ENCODE measurements at regions not wholly inside any gene's neighbourhood (a gene's known extent, or its start where the extent isn't known, plus 50 kb on each side); places are given as distances from the start of the nearest gene placed in this dataset.
"Not testable (repeated sequence)": the region's sequence is repeated elsewhere in the genome, so short reads cannot be mapped to it uniquely, and the experiment has no call there.

DNA sequence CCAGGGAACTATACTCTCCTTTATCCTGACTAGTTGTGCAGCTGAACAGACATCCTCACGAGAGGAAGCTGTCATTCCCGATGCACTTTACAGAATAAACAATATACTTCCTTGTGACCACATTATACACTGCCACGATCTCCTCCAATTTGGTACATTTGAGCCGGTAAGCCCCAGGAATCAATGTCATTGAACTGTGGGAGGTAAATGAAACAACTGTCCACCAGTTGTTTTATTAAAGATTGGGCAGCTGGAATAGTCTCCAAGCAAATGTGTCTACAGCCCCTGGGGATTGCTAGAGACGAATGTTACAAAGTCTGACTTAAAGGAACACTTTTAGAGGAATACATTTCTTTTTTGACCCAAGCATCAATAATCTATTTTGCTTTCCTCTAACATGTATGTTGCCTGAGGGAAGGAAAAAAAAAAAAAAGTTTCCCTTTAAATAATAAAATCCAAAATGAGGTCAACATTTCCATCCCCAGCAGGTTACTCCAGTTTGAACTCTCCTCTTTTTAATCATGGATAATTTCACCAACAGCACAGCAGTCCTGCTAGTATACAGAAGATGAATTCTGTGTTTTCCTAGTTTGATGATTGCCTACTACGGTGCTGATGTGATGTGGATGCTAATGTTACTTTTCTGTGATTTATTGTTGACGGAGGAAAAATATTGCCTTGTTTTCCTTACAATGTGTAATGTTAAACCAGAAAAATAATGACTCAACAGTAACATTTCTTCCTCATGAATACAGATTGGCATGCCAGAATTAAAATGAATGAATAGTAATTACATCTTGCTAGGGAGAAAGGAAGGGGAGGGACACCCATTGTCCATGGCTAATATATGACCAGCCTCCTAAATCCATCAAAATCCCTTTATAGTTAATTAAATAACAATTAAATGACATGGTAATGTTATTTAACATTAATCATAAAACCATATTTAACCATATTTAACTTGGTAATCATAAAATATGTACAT is 360.9 kb downstream of the NEBL start:
- no peak for DNase-seq
- TF ChIP-seq GATA1 (IDR thresholded peaks at IDR 0.05; ENCODE audit: low read depth, low read length) (no peak), POLR2A (IDR thresholded peaks at IDR 0.05; ENCODE audit: low read length) (no peak)

DNA sequence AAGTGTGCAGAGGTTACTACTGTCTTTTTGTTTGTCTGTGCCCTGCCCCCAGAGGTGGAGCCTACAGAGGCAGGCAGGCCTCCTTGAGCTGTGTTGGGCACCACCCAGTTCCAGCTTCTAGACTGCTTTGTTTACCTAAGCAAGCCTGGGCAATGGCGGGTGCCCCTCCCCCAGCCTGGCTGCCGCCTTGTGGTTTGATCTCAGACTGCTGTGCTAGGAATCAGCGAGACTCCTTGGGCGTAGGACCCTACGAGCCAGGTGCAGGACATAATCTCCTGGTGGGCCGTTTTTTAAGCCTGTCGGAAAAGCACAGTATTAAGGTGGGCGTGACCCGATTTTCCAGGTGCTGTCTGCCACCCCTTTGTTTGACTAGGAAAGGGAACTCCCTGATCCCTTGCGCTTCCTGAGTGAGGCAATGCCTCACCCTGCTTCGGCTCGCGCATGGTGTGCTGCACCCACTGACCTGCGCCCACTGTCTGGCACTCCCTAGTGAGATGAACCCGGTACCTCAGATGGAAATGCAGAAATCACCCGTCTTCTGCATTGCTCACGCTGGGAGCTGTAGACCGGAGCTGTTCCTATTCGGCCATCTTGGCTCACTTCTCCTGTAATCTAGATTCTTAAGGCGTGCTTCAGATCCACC is 365.7 kb downstream of the NEBL start:
- DNase-seq: not testable (repeated sequence)

DNA sequence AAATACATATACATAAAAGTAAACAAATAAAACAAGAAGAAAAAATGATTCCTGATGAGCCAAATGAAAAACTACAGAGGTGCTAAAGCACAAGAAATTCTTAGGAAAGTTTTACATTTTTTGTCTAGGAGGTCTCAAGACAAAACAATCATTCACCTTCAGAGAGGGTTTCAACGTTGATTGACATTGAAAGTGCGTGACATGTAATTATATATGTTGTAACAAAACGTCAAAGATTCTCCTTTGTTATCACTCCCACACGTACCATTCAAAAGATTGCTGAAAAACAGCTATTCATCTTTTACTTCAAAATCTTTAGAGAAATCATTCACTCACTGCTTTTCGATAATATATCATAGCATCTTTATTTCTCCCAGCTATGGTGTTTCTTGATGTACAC is 375.9 kb downstream of the NEBL start:
- no peak for TF ChIP-seq POLR2A (IDR thresholded peaks at IDR 0.05; ENCODE audit: low read length)
- DNase-seq: no peak

DNA sequence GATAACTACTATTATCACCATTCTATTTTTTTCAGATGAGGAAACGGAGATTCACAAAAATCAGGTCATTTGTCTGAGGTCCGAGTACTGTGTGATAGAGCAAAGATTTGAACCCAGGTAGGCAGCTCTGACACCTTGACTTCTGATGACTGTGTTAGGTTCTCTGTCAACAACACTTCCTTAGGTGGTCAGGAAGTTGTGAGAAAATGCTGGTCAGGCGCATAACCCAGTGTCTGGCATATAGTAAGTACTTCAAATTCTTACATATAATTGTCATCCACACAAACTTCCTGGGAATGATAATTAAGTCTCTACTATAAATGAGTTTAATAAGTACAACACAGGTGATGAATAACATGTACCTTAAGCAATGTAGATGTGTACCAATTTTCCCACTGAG is 381.5 kb downstream of the NEBL start:
- DNase-seq: no peak
- TF ChIP-seq POLR2A (IDR thresholded peaks at IDR 0.05; ENCODE audit: low read length) (no peak), GATA1 (IDR thresholded peaks at IDR 0.05; ENCODE audit: low read depth, low read length) (no peak)

DNA sequence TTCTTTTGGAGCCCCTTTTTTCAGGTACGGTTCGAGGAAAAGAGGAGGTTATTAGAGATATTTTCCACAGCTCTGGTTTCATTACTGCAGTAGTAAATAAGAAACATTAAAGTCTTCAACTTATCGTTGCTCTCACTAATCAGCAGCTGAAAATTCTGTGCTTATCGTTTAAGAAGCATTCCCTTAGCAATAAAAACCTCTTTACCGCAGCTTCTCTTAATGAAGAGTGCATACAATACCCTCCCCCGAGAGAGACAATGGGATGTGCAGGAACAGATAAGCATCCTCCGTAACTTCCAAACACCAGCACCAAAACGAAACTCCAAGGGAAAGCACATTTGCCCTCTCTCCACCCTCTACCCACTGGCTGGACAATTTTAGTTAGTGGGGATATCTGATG is 384.5 kb downstream of the NEBL start:
- TF ChIP-seq GATA1 (IDR thresholded peaks at IDR 0.05; ENCODE audit: low read depth, low read length): no peak
- no peak for TF ChIP-seq POLR2A (IDR thresholded peaks at IDR 0.05; ENCODE audit: low read length)
- no peak for DNase-seq

DNA sequence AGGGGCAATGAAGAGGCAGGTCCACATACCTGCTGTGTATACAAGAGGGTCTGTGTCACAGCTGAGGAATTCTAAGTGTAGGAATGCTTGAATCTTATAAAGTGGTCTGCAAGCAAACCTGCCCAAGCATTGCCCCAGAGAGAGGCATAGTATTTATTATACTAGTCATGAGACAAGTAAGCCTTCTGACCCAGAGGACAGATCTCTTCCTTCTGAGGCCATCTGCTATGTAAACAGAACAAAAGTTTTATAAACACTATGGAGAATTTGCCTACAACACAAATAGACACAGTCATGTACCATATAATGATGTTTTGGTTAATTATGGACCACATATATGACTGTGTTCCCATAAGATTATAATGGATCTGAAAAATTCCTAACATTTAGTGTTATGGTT is 388.2 kb downstream of the NEBL start:
- TF ChIP-seq GATA1 (IDR thresholded peaks at IDR 0.05; ENCODE audit: low read depth, low read length): no peak
- no peak for TF ChIP-seq POLR2A (IDR thresholded peaks at IDR 0.05; ENCODE audit: low read length)

DNA sequence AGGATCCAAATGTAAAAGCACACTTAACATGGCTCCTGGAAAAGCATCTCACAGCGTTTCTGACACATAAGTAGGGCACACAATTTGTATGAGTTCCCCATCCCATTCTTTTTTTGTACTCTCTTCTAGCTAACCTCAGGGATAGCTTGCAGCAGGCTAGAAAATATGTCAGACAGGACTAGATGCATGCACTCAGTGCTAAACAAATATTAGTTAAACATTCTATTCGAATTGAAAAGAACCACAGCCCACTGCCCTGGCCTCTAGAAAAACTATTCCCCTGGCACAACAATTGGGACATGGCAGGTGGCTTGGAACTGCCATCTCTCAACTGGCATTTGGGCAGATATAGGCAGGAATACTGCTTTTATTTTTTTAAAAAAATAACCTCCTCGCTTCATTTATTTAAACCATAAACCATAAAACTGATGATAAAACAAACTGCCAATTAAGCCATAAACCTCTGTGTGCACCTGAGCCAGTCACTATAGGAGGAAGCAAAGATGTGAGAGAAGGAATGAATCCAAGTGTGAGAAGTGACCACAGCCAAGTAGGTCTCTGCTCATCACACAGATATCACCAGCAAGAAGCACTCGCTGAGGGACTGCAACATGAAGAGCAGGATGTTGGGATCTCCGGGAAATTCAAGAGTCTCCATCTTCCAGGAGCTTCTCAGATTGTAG is 394.1 kb downstream of the NEBL start:
- TF ChIP-seq POLR2A (IDR thresholded peaks at IDR 0.05; ENCODE audit: low read length): no peak
- no peak for TF ChIP-seq GATA1 (IDR thresholded peaks at IDR 0.05; ENCODE audit: low read depth, low read length)
- no peak for DNase-seq

More for the DNA sequence above, 388.2 kb downstream of the NEBL start:
- DNase-seq: no peak

DNA sequence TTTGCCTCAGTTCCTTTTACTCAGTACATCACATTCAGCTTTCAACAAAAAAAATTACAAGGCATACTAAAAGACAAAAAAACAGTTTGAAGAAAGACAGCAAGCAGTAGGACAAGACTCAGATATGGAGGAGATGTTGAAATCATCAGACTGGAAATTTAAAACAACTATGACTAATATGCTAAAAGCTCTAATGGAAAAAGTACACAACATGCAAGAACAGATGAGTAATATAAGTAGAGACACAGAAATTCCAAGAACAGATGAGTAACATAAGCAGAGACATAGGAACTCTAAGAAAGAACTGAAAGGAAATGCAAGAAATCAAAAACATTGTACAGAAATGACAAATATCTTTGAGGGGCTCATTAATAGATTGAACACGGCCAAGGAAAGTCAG is 402.6 kb downstream of the NEBL start:
- TF ChIP-seq GATA1 (IDR thresholded peaks at IDR 0.05; ENCODE audit: low read depth, low read length) (no peak), POLR2A (IDR thresholded peaks at IDR 0.05; ENCODE audit: low read length) (no peak)
- DNase-seq: no peak

DNA sequence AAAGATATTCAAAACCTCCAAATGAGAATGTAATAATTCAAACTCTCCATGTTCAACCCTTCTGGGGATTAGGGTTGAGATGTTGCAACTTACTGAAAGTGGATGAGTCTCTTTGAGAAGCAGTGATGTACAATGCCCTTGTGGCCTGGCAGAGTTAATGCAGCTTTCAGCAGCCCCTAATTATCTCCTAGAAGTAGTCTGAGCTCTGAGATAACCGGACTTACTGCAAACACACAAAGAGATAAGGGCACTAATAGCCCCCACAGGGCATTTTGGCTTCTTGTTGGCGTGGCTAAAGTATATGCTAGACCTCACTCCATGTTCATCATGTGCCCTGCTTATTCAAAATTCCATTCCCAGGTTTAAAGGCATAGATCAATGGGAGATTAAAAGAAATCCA is 404.7 kb downstream of the NEBL start:
- no peak for TF ChIP-seq GATA1 (IDR thresholded peaks at IDR 0.05; ENCODE audit: low read depth, low read length)
- DNase-seq: peak; percentile 3 to 18

DNA sequence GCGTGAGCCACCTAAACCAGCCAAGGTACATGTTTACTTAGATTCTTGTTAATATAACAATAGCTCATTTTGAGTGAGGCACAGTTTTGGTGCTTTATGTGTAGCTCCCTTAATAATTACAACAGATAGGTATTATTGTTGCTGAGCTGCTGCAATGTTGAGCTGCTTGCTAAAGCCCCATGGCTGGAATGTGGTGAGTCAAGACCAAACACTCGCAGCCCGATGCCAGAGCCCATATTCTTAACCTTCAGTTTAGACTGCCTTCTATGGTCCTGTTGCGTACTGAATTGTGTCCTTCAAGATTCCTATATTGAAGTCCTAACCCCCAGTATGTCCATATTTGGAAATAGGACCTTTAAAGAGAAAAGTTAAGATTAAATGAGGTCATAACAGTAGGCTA is 407.1 kb downstream of the NEBL start:
- no peak for TF ChIP-seq POLR2A (IDR thresholded peaks at IDR 0.05; ENCODE audit: low read length)
- no peak for TF ChIP-seq GATA1 (IDR thresholded peaks at IDR 0.05; ENCODE audit: low read depth, low read length)
- DNase-seq: no peak

DNA sequence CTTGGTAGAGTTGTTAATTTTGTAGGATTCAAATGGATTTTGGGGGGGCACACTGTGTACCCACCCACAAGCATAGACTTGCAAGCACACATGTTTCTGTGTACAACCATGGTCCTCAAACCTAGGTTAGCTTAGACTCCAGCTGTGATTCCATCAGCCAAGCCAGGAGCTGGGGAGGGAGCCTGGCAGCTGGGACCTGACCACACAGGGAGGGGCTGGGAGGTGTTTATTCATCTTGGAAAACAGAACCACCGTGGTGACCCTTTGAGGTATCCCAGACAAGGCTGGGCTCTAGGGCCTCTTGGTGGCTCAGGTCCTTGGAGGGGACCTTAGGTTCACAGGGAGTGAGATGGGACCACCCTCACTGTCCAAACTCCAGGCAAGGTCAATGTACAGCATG is 410.3 kb downstream of the NEBL start:
- TF ChIP-seq POLR2A (IDR thresholded peaks at IDR 0.05; ENCODE audit: low read length): no peak
- TF ChIP-seq GATA1 (IDR thresholded peaks at IDR 0.05; ENCODE audit: low read depth, low read length): no peak
- no peak for DNase-seq

DNA sequence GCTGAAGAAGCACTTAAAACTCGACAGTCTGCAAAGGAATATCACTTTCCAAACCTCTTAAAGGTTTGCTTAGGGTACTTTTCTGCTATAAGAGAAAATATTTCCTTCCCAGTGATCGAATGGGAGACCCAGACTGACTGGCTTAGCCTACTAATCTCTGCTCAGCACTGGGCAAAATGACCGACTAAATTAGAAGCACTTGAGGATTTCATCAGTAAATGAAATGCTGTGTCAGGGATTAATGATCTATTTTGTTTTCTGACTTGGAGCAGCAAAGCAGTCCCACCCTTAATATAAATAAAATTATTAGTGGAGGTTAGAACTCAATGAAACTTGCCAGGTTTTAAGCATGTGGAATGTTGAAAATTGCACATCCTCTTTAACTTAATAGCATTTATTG is 411.6 kb downstream of the NEBL start:
- TF ChIP-seq GATA1 (IDR thresholded peaks at IDR 0.05; ENCODE audit: low read depth, low read length): no peak
- TF ChIP-seq POLR2A (IDR thresholded peaks at IDR 0.05; ENCODE audit: low read length): no peak

DNA sequence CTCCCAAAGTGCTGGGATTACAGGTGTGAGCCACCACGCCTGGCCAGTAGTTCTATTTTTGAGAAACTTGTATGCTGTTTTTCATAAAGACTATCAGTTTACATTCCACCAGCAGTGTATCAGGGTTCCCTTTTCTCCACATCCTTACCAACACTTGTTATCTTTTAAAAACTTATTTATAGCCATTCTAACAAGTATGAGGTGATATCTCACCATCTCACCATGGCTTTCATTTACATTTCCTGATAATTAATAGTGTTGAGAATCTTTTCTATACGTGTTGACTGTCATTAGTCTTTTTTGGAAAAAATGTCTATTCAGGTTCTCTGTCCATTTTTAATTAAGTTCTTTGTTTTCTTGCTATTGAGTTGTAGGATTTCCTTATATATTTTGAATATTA is 416.1 kb downstream of the NEBL start:
- no peak for TF ChIP-seq GATA1 (IDR thresholded peaks at IDR 0.05; ENCODE audit: low read depth, low read length)
- TF ChIP-seq POLR2A (IDR thresholded peaks at IDR 0.05; ENCODE audit: low read length): no peak
- no peak for DNase-seq

More for the DNA sequence above, 411.6 kb downstream of the NEBL start:
- no peak for DNase-seq

DNA sequence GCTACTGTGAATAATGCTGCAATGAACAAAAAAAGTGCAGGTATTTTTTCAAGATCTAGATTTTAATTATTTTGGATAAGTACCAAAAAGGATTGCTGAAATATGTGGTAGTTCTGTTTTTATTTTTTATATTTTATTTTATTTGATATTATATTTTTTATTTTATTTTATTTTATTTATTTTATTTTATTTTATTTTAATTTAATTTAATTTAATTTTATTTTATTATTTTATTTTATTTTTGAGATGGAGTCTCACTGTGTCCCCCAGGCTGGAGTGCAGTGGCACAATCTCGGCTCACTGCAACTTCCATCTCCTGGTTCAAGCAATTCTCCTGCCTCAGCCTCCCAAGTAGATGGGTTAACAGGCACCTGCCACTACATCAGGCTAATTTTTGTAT is 416.5 kb downstream of the NEBL start:
- not testable (repeated sequence) for DNase-seq

DNA sequence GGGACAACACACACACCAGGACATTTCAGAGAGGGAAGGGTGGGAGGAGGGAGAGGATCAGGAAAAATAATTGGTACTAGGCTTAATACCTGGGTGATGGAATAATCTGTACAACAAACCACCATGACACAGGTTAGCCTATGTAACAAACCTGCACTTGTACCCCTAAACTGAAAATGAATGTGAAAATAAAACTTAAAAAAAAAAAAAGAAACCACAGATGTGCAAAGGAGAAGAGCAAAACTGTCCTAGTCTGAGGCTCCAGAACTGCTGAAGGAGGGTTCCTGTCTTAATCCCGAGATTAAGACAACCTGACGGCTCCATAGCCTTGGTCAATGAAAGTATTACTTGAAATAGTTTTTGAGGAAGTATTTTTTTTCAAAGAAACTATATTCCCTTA is 423.0 kb downstream of the NEBL start:
- TF ChIP-seq GATA1 (IDR thresholded peaks at IDR 0.05; ENCODE audit: low read depth, low read length): no peak
- TF ChIP-seq POLR2A (IDR thresholded peaks at IDR 0.05; ENCODE audit: low read length): no peak
- no peak for DNase-seq
